ENCODE measurements at regions not wholly inside any gene's neighbourhood (a gene's known extent, or its start where the extent isn't known, plus 50 kb on each side); places are given as distances from the start of the nearest gene placed in this dataset.

DNA sequence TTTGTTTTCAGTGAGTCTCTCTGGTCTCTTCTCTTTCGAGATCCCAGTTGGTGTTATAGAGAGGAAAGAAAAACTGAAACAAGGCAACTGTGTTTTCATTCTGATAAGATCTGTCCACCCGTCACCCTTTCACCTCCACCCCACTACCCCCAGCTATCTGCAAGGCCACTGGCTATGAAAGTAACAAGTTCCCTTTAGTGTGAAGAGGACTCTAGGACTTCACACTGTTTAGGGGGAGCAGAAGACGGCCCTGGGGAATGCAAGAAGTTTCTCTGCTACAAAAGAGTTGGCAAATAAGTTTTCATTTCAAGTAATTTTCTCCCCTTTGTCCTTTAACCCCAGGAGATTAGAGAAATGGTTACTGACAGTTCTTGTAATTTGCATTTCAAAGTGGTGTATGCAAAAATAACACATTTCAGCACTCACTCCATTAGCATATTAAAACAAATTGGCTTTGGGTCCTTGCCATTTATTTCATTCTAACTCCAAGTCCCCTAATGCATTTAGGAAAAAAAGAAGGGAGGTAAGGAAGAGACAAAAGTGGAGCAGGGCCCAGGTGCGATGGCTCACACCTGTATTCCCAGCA, 79.6 kb upstream of the PPM1J start:
- Mint-ChIP-seq H3K27me3 (no peaks in the 10 kb centered on the region), H3K27ac (no peak overlapping the region), H3K4me1 (no peaks in the 10 kb centered on the region), H3K36me3 (no peaks in the 10 kb centered on the region), H3K4me3 (no peak overlapping the region), H3K9me3 (peaks cover 0 to 1% (median 0%) of the 10 kb centered on the region in 8 donors)
- no peaks in the 10 kb centered on the region for H3K36me3 ChIP-seq (ENCODE audit: insufficient read depth, low read length)
- ChIA-PET POLR2A (ENCODE audit: partially characterized antibody) (no interaction called here), CTCF (ENCODE audit: partially characterized antibody) (no interaction called here)
- H3K27ac ChIP-seq (ENCODE audit: low read depth, low read length): no peak overlapping the region
- H3K27me3 ChIP-seq (ENCODE audit: insufficient read depth, low read length): no peaks in the 10 kb centered on the region
- no peak for DNase-seq
- H3K4me3 ChIP-seq (ENCODE audit: low read length in 2 of 2): no peak overlapping the region
- H3K4me1 ChIP-seq (ENCODE audit: insufficient read depth, low read length): no peaks in the 10 kb centered on the region
- H3K9me3 ChIP-seq (ENCODE audit: control insufficient read depth in 1 of 2, low read length in 2 of 2): no peaks in the 10 kb centered on the region
- intact Hi-C loops (cut with micrococcal nuclease): no loop called here

DNA sequence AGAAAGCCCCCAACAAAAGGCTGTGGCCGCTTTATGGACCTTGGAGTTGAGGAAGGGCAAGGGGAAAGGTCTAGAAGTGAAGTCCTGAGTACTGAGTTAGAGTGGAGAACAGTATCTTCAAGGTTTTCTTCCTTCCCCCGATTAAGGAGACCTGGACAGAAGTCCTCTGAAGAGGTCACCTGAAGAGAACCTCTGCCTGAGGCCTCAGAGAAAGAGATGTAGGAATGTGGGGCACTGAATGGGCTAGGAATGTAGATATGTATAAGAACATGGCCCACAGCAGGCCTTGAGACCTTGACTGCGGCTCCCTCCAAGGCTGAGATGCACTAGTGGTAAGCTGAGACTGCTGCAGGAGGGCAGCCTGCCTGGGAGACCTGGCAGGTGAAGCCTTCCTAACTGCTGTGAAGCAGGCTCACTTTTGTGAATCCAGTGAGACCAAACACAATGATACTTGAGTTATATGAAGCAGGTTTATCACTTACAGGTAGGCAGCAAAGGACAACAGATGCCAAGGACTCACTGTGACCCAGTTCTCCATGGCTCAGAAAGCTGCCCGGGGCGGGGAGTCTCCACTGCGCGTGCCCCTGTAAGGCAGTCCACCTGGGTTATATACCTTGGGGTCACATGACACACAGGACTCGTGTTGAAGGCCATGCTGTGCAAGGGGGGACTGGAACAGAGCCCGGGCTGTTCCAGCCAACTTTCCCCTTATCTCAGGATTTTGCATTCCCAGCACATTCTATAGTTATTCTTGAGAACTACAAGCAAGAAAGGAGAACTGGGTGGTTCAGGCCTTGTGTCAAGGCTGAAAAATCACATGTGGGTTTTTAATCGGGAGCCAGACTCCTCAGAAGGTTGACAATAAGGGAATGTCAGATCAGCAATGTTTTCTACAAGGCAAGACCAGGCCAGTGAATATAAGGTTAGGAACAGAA, 78.8 kb upstream of the PPM1J start:
- no peak overlapping the region for H3K4me3 Mint-ChIP-seq

DNA sequence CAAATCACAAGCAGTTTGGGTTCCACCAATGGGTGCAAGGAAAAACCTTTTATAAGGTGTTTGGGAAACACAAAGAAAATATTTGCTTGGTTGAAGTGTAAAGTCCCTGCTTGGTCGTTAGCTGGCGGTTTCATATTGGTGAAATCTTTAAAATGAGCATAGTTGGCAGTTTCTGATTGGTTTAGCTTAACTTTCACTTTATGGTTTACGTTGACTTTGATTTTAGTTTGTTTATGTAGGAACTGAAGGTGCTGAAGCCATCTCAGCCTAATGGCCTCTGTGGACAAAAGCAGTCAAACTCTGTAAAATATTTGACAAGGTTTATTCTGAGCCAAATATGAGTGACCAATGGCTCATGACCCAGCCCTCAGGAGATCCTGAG, 76.6 kb upstream of the PPM1J start:
- Mint-ChIP-seq H3K9me3 (peaks cover 0 to 1% (median 0%) of the 10 kb centered on the region in 8 donors), H3K4me1 (no peaks in the 10 kb centered on the region), H3K36me3 (no peaks in the 10 kb centered on the region), H3K27me3 (peaks cover 2 to 3% of the 10 kb centered on the region in 2 donors), H3K4me3 (no peak overlapping the region), H3K27ac (no peak overlapping the region)
- H3K36me3 ChIP-seq (ENCODE audit: insufficient read depth, low read length): no peaks in the 10 kb centered on the region
- intact Hi-C loops (cut with micrococcal nuclease): no loop called here
- CTCF ChIA-PET (ENCODE audit: partially characterized antibody): no interaction called here
- H3K4me1 ChIP-seq (ENCODE audit: insufficient read depth, low read length): no peaks in the 10 kb centered on the region
- no peaks in the 10 kb centered on the region for H3K27me3 ChIP-seq (ENCODE audit: insufficient read depth, low read length)
- H3K4me3 ChIP-seq (ENCODE audit: low read length in 2 of 2): no peak overlapping the region
- no peaks in the 10 kb centered on the region for H3K9me3 ChIP-seq (ENCODE audit: control insufficient read depth in 1 of 2, low read length in 2 of 2)
- H3K27ac ChIP-seq (ENCODE audit: low read depth, low read length): no peak overlapping the region
- DNase-seq: no peak
- POLR2A ChIA-PET (ENCODE audit: partially characterized antibody): no interaction called here

More for the DNA sequence above, 78.8 kb upstream of the PPM1J start:
- ChIA-PET POLR2A (ENCODE audit: partially characterized antibody) (no interaction called here), CTCF (ENCODE audit: partially characterized antibody) (interaction anchor here (1.8 kb wide), 1 partner anchor 8 kb away, joined by 6 read pairs; no protein-coding TSS in a partner anchor)
- H3K4me1 ChIP-seq (ENCODE audit: insufficient read depth, low read length): no peaks in the 10 kb centered on the region
- H3K27ac ChIP-seq (ENCODE audit: low read depth, low read length): no peak overlapping the region
- Mint-ChIP-seq H3K9me3 (peaks cover 0 to 1% (median 0%) of the 10 kb centered on the region in 8 donors), H3K27me3 (no peaks in the 10 kb centered on the region), H3K4me1 (no peaks in the 10 kb centered on the region), H3K36me3 (no peaks in the 10 kb centered on the region), H3K27ac (peak overlapping the region in 1 of 7 donors; percentile 38)
- no peak overlapping the region for H3K4me3 ChIP-seq (ENCODE audit: low read length in 2 of 2)
- no peaks in the 10 kb centered on the region for H3K9me3 ChIP-seq (ENCODE audit: control insufficient read depth in 1 of 2, low read length in 2 of 2)
- intact Hi-C loops (cut with micrococcal nuclease): no loop called here
- no peak for DNase-seq
- H3K27me3 ChIP-seq (ENCODE audit: insufficient read depth, low read length): no peaks in the 10 kb centered on the region
- no peaks in the 10 kb centered on the region for H3K36me3 ChIP-seq (ENCODE audit: insufficient read depth, low read length)

DNA sequence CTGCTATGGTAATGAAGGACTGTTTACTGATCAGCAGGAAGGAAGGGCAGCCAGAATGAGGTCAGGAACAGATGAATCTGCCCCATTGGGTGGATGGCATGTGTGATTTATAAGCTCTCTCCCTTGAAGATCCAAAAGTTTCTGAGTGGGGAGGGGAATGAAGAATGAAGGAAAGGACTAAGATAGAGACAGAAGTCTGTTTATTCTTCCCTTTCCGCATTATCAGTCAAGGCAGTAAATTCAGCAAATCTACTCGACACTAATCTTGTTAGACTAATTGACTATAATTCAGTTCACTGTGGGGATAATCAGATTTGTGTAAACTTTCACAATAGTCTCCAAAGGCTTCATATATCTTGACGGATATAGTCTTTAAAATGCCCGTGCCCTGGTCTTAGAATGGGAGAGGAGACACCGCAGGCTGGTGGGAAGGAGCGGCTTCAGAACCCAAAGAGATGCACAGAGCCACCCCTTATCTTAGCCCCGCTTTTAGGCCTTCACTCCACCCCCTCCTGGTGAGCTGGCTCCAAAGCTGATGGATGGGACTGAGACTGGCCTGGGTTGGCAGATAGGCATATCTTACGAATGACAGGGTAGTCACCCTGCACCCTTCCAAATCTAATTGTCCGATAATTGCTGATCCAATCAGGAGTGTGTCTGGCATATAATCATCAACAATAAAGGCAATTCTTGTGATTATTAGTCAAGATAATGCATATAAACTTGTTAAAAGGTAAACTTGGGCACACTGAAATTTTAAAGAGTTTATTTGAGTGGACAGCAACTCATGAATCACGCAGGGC, 76.0 kb upstream of the PPM1J start:
- no peaks in the 10 kb centered on the region for H3K4me1 Mint-ChIP-seq
- H3K4me1 ChIP-seq (ENCODE audit: insufficient read depth, low read length): no peaks in the 10 kb centered on the region
- no peak overlapping the region for H3K4me3 ChIP-seq (ENCODE audit: low read length in 2 of 2)
- CTCF ChIA-PET (ENCODE audit: partially characterized antibody): no interaction called here
- POLR2A ChIA-PET (ENCODE audit: partially characterized antibody): no interaction called here
- no peaks in the 10 kb centered on the region for H3K36me3 Mint-ChIP-seq
- H3K27me3 ChIP-seq (ENCODE audit: insufficient read depth, low read length): no peaks in the 10 kb centered on the region
- H3K27ac ChIP-seq (ENCODE audit: low read depth, low read length): no peak overlapping the region
- H3K9me3 Mint-ChIP-seq: no peaks in the 10 kb centered on the region
- peaks cover 2 to 3% of the 10 kb centered on the region in 2 donors for H3K27me3 Mint-ChIP-seq
- no peak for DNase-seq
- H3K27ac Mint-ChIP-seq: no peak overlapping the region
- no peaks in the 10 kb centered on the region for H3K36me3 ChIP-seq (ENCODE audit: insufficient read depth, low read length)
- no peaks in the 10 kb centered on the region for H3K9me3 ChIP-seq (ENCODE audit: control insufficient read depth in 1 of 2, low read length in 2 of 2)
- H3K4me3 Mint-ChIP-seq: no peak overlapping the region
- intact Hi-C loops (cut with micrococcal nuclease): no loop called here

DNA sequence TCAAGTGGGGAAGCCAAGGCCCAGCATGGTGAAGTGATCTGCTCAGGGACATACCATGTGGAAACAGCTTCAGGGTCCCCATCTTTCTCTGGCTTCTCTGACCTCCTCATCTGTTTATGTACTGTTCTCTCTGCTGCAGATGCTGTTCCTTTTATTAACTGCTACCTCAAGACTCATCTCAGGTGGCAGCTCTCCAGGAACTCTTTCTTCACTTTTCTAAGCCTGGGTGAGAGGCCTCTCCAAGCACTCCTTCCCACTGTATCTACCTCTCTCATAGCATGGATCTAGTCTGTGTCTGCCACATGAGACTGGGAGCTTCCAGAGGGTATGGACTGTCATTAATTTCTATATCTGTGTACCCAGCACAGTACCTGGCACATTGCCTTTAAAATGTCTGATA, 73.4 kb upstream of the PPM1J start:
- Histone ChIP-seq H3K27ac (ENCODE audit: low read depth, low read length) (no peak overlapping the region), H3K9me3 (ENCODE audit: control insufficient read depth in 1 of 2, low read length in 2 of 2) (no peaks in the 10 kb centered on the region), H3K36me3 (ENCODE audit: insufficient read depth, low read length) (no peaks in the 10 kb centered on the region), H3K27me3 (ENCODE audit: insufficient read depth, low read length) (no peaks in the 10 kb centered on the region), H3K4me3 (ENCODE audit: low read length in 2 of 2) (no peak overlapping the region), H3K4me1 (ENCODE audit: insufficient read depth, low read length) (no peaks in the 10 kb centered on the region)
- Mint-ChIP-seq H3K4me3 (no peak overlapping the region), H3K4me1 (no peaks in the 10 kb centered on the region), H3K9me3 (no peaks in the 10 kb centered on the region), H3K27me3 (peaks cover 2 to 3% of the 10 kb centered on the region in 2 donors), H3K27ac (no peak overlapping the region), H3K36me3 (no peaks in the 10 kb centered on the region)
- ChIA-PET CTCF (ENCODE audit: partially characterized antibody) (no interaction called here), POLR2A (ENCODE audit: partially characterized antibody) (no interaction called here)
- intact Hi-C loops (cut with micrococcal nuclease): no loop called here
- DNase-seq: no peak

DNA sequence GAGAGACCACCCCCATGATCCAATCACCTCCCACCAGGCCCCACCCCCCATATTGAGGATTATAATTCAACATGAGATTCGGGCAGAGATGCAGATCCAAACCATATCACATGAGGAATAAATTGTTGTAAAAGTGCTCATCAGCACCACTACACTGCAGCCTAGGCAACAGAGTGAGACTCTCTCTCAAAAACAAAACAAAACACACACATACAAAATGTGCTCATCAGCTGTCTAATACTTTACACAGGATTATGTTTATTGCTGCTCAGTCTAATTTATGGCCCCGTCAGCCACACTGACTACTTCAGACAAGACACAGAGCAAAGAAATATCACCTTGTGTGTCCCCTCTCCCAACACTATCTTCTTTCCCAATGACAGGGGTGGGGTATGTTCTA, 72.9 kb upstream of the PPM1J start:
- no peak for DNase-seq
- H3K27ac ChIP-seq (ENCODE audit: low read depth, low read length): no peak overlapping the region
- H3K4me1 ChIP-seq (ENCODE audit: insufficient read depth, low read length): no peaks in the 10 kb centered on the region
- H3K9me3 ChIP-seq (ENCODE audit: control insufficient read depth in 1 of 2, low read length in 2 of 2): no peaks in the 10 kb centered on the region
- H3K27me3 Mint-ChIP-seq: peaks cover 2 to 3% of the 10 kb centered on the region in 2 donors
- ChIA-PET POLR2A (ENCODE audit: partially characterized antibody) (no interaction called here), CTCF (ENCODE audit: partially characterized antibody) (no interaction called here)
- H3K4me1 Mint-ChIP-seq: no peaks in the 10 kb centered on the region
- no peaks in the 10 kb centered on the region for H3K36me3 ChIP-seq (ENCODE audit: insufficient read depth, low read length)
- no peak overlapping the region for H3K4me3 Mint-ChIP-seq
- H3K9me3 Mint-ChIP-seq: peaks cover 0 to 2% (median 0%) of the 10 kb centered on the region in 8 donors
- no peaks in the 10 kb centered on the region for H3K36me3 Mint-ChIP-seq
- intact Hi-C loops (cut with micrococcal nuclease): no loop called here
- H3K4me3 ChIP-seq (ENCODE audit: low read length in 2 of 2): no peak overlapping the region
- H3K27me3 ChIP-seq (ENCODE audit: insufficient read depth, low read length): no peaks in the 10 kb centered on the region
- no peak overlapping the region for H3K27ac Mint-ChIP-seq

DNA sequence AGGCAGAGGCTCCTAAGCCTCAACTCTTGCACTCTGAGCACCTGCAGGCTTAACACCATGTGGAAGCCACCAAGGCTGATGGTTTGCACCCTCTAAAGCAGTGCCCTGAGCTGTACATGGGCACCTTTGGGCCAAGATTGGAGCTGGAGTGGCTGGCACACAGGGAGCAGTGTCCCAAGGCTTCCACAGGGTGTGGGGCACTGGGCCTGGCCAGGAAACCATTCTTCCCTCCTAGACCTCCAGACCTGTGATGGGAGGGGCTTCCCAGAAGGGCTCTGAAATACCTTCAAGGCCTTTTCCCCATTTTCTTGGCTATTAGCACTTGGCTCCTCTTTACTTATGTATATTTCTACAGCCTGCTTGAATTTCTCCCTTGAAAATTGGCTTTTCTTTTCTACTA, 67.9 kb upstream of the PPM1J start:
- Mint-ChIP-seq H3K36me3 (no peaks in the 10 kb centered on the region), H3K27ac (no peak overlapping the region), H3K27me3 (peaks cover 4 to 7% of the 10 kb centered on the region in 2 donors), H3K4me3 (no peak overlapping the region), H3K4me1 (no peaks in the 10 kb centered on the region), H3K9me3 (peaks cover 0 to 2% (median 0%) of the 10 kb centered on the region in 8 donors)
- ChIA-PET POLR2A (ENCODE audit: partially characterized antibody) (no interaction called here), CTCF (ENCODE audit: partially characterized antibody) (no interaction called here)
- no peaks in the 10 kb centered on the region for H3K27me3 ChIP-seq (ENCODE audit: insufficient read depth, low read length)
- no peaks in the 10 kb centered on the region for H3K36me3 ChIP-seq (ENCODE audit: insufficient read depth, low read length)
- no peaks in the 10 kb centered on the region for H3K4me1 ChIP-seq (ENCODE audit: insufficient read depth, low read length)
- intact Hi-C loops (cut with micrococcal nuclease): no loop called here
- H3K27ac ChIP-seq (ENCODE audit: low read depth, low read length): no peak overlapping the region
- DNase-seq: no peak
- no peak overlapping the region for H3K4me3 ChIP-seq (ENCODE audit: low read length in 2 of 2)
- no peaks in the 10 kb centered on the region for H3K9me3 ChIP-seq (ENCODE audit: control insufficient read depth in 1 of 2, low read length in 2 of 2)
